ENCODE measurements at regions not wholly inside any gene's neighbourhood (a gene's known extent, or its start where the extent isn't known, plus 50 kb on each side); places are given as distances from the start of the nearest gene placed in this dataset.
A peak's percentile ranks its signal among the peaks of the same experiment; 100 is the strongest.

DNA sequence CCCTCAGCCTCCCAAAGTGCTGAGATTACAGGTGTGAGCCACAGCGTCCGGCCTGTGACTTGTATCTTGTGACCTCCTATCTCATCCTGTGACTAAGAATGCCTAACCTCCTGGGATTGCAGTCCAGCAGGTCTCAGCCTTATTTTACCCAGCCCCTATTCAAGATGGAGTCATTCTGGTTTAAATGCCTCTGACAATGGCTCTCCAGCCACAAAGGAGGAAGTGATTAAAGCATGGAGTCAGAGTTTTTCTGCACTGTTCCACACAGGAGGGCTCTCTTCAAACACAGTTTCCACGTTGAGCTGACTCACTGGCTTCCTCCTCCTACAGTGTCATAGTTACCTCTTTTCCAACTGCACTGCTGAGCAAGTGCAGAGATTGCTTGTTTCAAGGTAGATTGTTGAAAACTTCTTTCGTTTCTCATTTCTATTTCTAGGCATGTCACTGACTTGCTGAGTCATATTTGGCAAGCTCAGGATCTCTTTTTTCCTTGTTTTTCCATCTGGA is 383.8 kb downstream of the PCNX1 start (continued):
- TF ChIP-seq ZNF324 (CRISPR knock-in tag; IDR thresholded peaks at IDR 0.05) (no peak), ZNF445 (CRISPR knock-in tag; IDR thresholded peaks at IDR 0.05; ENCODE audit: low read depth) (no peak), ZBTB1 (CRISPR knock-in tag; IDR thresholded peaks at IDR 0.05; ENCODE audit: borderline replicate concordance, low read depth) (no peak), MCM2 (IDR thresholded peaks at IDR 0.05; ENCODE audit: low read depth) (no peak), TAF9B (IDR thresholded peaks at IDR 0.05; ENCODE audit: partially characterized antibody) (no peak), ZNF174 (CRISPR knock-in tag; IDR thresholded peaks at IDR 0.05) (no peak), ZNF239 (CRISPR knock-in tag; IDR thresholded peaks at IDR 0.05) (no peak), BACH1 (tag; IDR thresholded peaks at IDR 0.05) (peak; percentile 48; the same call in 1 of the 2 replicates), MAFG (tag; conservative IDR thresholded peaks at IDR 0.05) (0 out of 2 replicates have a peak, but pooled peaks have one; percentile 23), POLR3A (IDR thresholded peaks at IDR 0.05; ENCODE audit: borderline replicate concordance, extremely low read depth, insufficient read depth, insufficient read length) (no peak), LARP7 (IDR thresholded peaks at IDR 0.05) (no peak), YY1 (IDR thresholded peaks at IDR 0.05; ENCODE audit: borderline replicate concordance in 1 of 3, control insufficient read depth in 1 of 3, extremely low read depth in 1 of 3, insufficient read depth in 3 of 3, insufficient read length in 1 of 3, insufficient replicate concordance in 2 of 3, low read depth in 1 of 3, low read length in 2 of 3) (peak in 1 of 3 experiments; percentile 14), RBM25 (IDR thresholded peaks at IDR 0.05; ENCODE audit: low read depth, low read length, severe bottlenecking) (no peak)
- TF ChIP-seq, protein P1, sequence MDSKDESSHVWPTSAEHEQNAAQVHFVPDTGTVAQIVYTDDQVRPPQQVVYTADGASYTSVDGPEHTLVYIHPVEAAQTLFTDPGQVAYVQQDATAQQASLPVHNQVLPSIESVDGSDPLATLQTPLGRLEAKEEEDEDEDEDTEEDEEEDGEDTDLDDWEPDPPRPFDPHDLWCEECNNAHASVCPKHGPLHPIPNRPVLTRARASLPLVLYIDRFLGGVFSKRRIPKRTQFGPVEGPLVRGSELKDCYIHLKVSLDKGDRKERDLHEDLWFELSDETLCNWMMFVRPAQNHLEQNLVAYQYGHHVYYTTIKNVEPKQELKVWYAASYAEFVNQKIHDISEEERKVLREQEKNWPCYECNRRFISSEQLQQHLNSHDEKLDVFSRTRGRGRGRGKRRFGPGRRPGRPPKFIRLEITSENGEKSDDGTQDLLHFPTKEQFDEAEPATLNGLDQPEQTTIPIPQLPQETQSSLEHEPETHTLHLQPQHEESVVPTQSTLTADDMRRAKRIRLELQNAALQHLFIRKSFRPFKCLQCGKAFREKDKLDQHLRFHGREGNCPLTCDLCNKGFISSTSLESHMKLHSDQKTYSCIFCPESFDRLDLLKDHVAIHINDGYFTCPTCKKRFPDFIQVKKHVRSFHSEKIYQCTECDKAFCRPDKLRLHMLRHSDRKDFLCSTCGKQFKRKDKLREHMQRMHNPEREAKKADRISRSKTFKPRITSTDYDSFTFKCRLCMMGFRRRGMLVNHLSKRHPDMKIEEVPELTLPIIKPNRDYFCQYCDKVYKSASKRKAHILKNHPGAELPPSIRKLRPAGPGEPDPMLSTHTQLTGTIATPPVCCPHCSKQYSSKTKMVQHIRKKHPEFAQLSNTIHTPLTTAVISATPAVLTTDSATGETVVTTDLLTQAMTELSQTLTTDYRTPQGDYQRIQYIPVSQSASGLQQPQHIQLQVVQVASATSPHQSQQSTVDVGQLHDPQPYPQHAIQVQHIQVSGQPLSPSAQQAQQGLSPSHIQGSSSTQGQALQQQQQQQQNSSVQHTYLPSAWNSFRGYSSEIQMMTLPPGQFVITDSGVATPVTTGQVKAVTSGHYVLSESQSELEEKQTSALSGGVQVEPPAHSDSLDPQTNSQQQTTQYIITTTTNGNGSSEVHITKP (IDR thresholded peaks at IDR 0.05; ENCODE audit: partially characterized antibody), result no peak
- TF ChIP-seq, protein P2, sequence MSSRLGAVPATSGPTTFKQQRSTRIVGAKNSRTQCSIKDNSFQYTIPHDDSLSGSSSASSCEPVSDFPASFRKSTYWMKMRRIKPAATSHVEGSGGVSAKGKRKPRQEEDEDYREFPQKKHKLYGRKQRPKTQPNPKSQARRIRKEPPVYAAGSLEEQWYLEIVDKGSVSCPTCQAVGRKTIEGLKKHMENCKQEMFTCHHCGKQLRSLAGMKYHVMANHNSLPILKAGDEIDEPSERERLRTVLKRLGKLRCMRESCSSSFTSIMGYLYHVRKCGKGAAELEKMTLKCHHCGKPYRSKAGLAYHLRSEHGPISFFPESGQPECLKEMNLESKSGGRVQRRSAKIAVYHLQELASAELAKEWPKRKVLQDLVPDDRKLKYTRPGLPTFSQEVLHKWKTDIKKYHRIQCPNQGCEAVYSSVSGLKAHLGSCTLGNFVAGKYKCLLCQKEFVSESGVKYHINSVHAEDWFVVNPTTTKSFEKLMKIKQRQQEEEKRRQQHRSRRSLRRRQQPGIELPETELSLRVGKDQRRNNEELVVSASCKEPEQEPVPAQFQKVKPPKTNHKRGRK (tag; IDR thresholded peaks at IDR 0.05), result no peak
- TF ChIP-seq, protein P3, sequence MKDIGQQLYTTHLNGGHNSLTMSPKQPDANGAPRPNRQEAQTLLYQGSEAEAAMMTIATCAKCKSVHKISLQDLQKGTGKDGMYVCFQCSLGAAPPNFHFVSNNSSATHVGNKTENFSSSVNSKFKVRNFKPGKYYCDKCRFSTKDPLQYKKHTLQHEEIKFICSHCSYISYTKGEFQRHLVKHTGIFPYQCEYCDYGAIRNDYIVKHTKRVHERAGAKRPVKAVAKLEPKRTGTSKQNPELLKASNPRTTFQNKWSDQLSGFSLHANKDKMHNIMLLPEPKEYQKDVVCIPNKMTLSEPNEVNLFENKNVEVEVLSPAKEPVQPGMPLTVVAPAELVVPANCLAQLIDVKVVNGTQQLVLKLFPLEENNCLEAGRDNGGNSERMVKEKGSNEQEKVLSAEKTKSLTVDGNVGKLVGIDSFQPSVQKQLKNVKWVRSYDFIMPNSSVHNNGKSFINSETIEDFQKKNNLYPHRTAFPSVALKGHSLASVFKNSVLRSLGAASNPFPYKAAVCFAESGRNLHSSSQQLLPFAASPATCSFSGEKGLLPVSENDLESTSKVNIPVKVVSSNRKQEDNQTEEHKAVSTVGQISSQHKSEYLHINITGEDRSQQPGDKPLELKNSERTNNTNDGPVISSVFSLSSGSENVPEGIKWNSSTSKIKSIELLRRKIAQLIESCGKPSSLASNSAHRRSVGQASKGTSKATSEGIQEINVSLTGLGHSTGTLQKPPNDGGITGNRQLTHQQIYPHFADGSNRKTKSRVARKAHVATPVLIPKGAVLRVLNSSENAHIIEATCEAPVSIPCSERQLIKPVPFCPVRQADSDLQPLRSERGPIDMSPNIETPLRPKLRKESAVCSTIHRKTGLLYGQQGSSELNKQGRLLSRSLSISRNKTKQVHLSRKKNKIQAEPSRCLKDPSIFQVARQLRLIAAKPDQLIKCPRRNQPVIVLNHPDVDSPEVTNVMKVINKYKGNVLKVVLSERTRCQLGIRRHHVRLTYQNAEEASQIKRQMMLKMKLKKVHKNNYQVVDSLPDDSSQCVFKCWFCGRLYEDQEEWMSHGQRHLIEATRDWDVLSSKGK (CRISPR knock-in tag; IDR thresholded peaks at IDR 0.05), result no peak
- TF ChIP-seq, protein P4, sequence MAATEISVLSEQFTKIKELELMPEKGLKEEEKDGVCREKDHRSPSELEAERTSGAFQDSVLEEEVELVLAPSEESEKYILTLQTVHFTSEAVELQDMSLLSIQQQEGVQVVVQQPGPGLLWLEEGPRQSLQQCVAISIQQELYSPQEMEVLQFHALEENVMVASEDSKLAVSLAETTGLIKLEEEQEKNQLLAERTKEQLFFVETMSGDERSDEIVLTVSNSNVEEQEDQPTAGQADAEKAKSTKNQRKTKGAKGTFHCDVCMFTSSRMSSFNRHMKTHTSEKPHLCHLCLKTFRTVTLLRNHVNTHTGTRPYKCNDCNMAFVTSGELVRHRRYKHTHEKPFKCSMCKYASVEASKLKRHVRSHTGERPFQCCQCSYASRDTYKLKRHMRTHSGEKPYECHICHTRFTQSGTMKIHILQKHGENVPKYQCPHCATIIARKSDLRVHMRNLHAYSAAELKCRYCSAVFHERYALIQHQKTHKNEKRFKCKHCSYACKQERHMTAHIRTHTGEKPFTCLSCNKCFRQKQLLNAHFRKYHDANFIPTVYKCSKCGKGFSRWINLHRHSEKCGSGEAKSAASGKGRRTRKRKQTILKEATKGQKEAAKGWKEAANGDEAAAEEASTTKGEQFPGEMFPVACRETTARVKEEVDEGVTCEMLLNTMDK (IDR thresholded peaks at IDR 0.05; ENCODE audit: borderline replicate concordance, insufficient read depth, low read depth, low read length, poor library complexity, severe bottlenecking), result no peak

Measured in K562 (cell line).